Adrenal gland (tissue), 9 donors: ENCODE measurements at regions not wholly inside any gene's neighbourhood (a gene's known extent, or its start where the extent isn't known, plus 50 kb on each side); places are given as distances from the start of the nearest gene placed in this dataset.

Experiments
- DNase-seq, 7 donors: peaks; one replicate each; pipeline ENCODE4 v3.0.0-alpha.2; 2019 to 2020
- H3K27ac ChIP-seq, 5 donors: fragments of 200-600 bp; sonication (generic) in 4 of 5; 1 replicate in 3 of 5; 2 replicates in 2 of 5; pipeline versions ENCODE4 v1.5.1 to v1.8.0; 2016 to 2020; ENCODE audit warnings: mild to moderate bottlenecking in 1 of 5
- H3K27me3 ChIP-seq: fragments of 200-600 bp; 2 replicates; pipeline ENCODE4 v1.8.0; 2021
- H3K36me3 ChIP-seq, 2 donors: fragments of 200-600 bp; replicated peaks in 1 of 2; 1 replicate in 1 of 2; 2 replicates in 1 of 2; pipeline versions ENCODE4 v1.5.1 to v1.8.0; 2018 to 2022
- H3K4me1 ChIP-seq, 2 donors: fragments of 200-600 bp; replicated peaks in 1 of 2; 1 replicate in 1 of 2; 2 replicates in 1 of 2; pipeline versions ENCODE4 v1.5.1 to v1.8.0; 2018 to 2021
- H3K4me3 ChIP-seq, 4 donors: fragments of 200-600 bp; sonication (generic) in 3 of 4; one replicate each; pipeline ENCODE4 v1.5.1; 2016 to 2018
- H3K9me3 ChIP-seq, 3 donors: fragments of 200-600 bp; sonication (generic) in 1 of 3; replicated peaks in 1 of 3; 1 replicate in 2 of 3; 2 replicates in 1 of 3; pipeline versions ENCODE4 v1.5.1 to v1.8.0; 2016 to 2021
- POLR2A ChIP-seq, 2 donors: fragments of 450-650 bp; IDR thresholded peaks; one replicate each; pipeline ENCODE4 v1.6.1; 2017; ENCODE audit warnings: antibody characterized with exemption in 2 of 2, mild to moderate bottlenecking in 2 of 2, moderate library complexity in 1 of 2
- WGBS, 4 donors: extraction: QIAGEN DNeasy Blood & Tissue Kit in 2 of 4; methylation state at CpG; one replicate each; pipeline versions ENCODE4 v1.1.5 to v1.1.7; 2013 to 2017; 5-methylcytosine and 5-hydroxymethylcytosine counted together
- intact Hi-C, 2 donors: fragments of 100-400 bp; cut with DNase I; formaldehyde crosslinking; loops; one replicate each; pipeline versions ENCODE4 v1.14.1 to v1.15.0; 2022 to 2023
- TF ChIP-seq, protein P1 (sequence below), 6 experiments: fragments of 450-650 bp in 4 of 6; fragments of 200-600 bp in 2 of 6; sonication (generic) in 1 of 6; IDR thresholded peaks; 1 replicate in 5 of 6; 2 replicates in 1 of 6; pipeline versions ENCODE4 v1.5.1 to v1.8.0; 2016 to 2021; ENCODE audit warnings: antibody characterized with exemption in 6 of 6, mild to moderate bottlenecking in 2 of 6, moderate library complexity in 1 of 6
- donor health status: healthy with polysubstance abuse.
- donor health status: Bipolar disorder and iron deficiency.
- donor health status: DM: yes; HTN: yes; CAD: no.
- donor health status: DM: no; HTN: no; CAD: no.
- donor health status: DM: no; HTN: no; CAD: no.

DNA sequence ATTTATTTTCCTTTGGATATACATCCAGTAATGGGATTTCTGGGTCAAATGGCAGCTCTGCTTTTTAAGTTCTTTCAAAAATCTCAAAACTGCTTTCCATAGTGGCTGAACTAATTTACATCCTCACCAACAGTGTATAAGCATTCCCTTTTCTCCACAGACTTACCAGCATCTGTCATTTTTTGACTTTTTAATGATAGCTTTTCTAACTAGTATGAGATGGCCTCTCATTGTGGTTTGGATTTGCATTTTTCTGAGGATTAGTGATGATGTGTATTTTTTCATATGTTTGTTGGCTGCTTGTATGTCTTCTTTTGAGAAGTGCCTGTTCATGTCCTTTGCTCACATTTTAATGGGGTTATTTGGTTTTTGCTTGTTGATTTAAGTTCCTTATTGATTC is 90.0 kb upstream of the HMHB1 start:
- no peak for DNase-seq
- no peak overlapping the region for H3K4me3 ChIP-seq
- H3K27me3 ChIP-seq = no peaks in the 10 kb centered on the region
- H3K27ac ChIP-seq = no peak overlapping the region
- intact Hi-C loops = no loop called here
- no peaks in the 10 kb centered on the region for H3K4me1 ChIP-seq
- H3K9me3 ChIP-seq = peaks cover 0 to 12% (median 0%) of the 10 kb centered on the region in 3 donors
- H3K36me3 ChIP-seq = no peaks in the 10 kb centered on the region
- TF ChIP-seq, protein P1, sequence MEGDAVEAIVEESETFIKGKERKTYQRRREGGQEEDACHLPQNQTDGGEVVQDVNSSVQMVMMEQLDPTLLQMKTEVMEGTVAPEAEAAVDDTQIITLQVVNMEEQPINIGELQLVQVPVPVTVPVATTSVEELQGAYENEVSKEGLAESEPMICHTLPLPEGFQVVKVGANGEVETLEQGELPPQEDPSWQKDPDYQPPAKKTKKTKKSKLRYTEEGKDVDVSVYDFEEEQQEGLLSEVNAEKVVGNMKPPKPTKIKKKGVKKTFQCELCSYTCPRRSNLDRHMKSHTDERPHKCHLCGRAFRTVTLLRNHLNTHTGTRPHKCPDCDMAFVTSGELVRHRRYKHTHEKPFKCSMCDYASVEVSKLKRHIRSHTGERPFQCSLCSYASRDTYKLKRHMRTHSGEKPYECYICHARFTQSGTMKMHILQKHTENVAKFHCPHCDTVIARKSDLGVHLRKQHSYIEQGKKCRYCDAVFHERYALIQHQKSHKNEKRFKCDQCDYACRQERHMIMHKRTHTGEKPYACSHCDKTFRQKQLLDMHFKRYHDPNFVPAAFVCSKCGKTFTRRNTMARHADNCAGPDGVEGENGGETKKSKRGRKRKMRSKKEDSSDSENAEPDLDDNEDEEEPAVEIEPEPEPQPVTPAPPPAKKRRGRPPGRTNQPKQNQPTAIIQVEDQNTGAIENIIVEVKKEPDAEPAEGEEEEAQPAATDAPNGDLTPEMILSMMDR (IDR thresholded peaks at IDR 0.05) = no peak
- no peak for TF ChIP-seq POLR2A (IDR thresholded peaks at IDR 0.05)

DNA sequence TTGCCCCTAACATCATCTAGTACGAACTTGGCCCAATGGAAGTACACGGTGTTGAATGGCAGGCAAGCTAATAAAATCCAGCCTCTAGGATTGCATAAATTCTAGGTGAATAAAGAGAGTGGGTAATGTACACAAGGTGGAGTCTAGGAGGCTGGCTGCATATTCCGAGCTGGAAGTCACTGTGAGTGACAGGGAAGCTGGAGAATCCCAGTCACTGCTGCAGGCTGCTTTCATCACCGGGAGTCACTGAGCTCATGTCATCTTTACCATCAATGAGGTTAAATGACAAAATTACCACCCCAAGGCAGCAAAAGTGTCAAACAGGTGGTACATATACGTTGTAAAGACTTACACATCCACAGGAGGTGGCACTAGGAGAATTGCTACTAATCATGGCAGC is 91.3 kb upstream of the HMHB1 start:
- Histone ChIP-seq H3K4me3 (no peak overlapping the region), H3K27ac (no peak overlapping the region), H3K27me3 (no peaks in the 10 kb centered on the region), H3K36me3 (no peaks in the 10 kb centered on the region), H3K9me3 (peaks cover 0 to 12% (median 0%) of the 10 kb centered on the region in 3 donors), H3K4me1 (no peaks in the 10 kb centered on the region)
- TF ChIP-seq POLR2A (IDR thresholded peaks at IDR 0.05) = no peak
- TF ChIP-seq, protein P1 (IDR thresholded peaks at IDR 0.05) = no peak
- 59 to 67% (median 65%) methylated on average over 5 of the region's 5 CpGs for WGBS, 4 donors
- no peak for DNase-seq
- intact Hi-C loops = no loop called here

GRCh38 chr5:143717400-143717799 is 94.6 kb upstream of the HMHB1 start:
- no peaks in the 10 kb centered on the region for H3K27me3 ChIP-seq
- DNase-seq = no peak
- H3K36me3 ChIP-seq = no peaks in the 10 kb centered on the region
- 27 to 47% (median 33%) methylated on average over 2 of the region's 2 CpGs for WGBS, 4 donors
- H3K9me3 ChIP-seq = no peaks in the 10 kb centered on the region
- no peak overlapping the region for H3K27ac ChIP-seq
- intact Hi-C loops = no loop called here
- H3K4me3 ChIP-seq = no peak overlapping the region
- H3K4me1 ChIP-seq = no peaks in the 10 kb centered on the region
- TF ChIP-seq, protein P1 (IDR thresholded peaks at IDR 0.05) = no peak
- no peak for TF ChIP-seq POLR2A (IDR thresholded peaks at IDR 0.05)

DNA sequence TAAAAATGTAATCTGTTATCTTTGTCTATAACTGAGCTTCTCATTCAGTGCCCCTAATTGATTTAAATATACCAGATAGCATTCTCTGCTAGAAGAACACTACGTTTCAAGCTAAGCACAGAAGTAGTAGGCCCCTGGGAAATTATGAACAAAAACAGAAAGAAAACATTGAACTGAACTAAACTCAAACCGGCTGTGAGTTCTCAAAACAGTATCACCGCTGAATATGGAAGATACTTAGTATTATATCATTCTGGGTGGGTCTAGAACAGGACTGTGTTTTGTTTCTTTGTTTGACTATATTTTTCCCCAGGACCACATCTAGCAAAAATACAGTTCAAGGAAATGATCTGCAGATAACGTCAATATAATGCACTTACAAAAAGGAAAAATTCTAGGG is 95.1 kb upstream of the HMHB1 start:
- Histone ChIP-seq H3K27ac (no peak overlapping the region), H3K27me3 (no peaks in the 10 kb centered on the region), H3K4me1 (no peaks in the 10 kb centered on the region), H3K9me3 (no peaks in the 10 kb centered on the region), H3K36me3 (no peaks in the 10 kb centered on the region), H3K4me3 (no peak overlapping the region)
- 47 to 53% (median 50%) methylated on average over 4 of the region's 4 CpGs for WGBS, 4 donors
- intact Hi-C loops = no loop called here
- TF ChIP-seq, protein P1 (IDR thresholded peaks at IDR 0.05) = no peak
- TF ChIP-seq POLR2A (IDR thresholded peaks at IDR 0.05) = no peak
- no peak for DNase-seq
